A549 (cell line): ENCODE measurements at regions not wholly inside any gene's neighbourhood (a gene's known extent, or its start where the extent isn't known, plus 50 kb on each side); places are given as distances from the start of the nearest gene placed in this dataset.

Experiments used
- ATAC-seq, 2 experiments: fragments of 200-7000 bp in 1 of 2; fragments of >200 bp in 1 of 2; cut with Nextera tagmentation in 1 of 2; cut with Tn5 transposase in 1 of 2; 3 replicates each; pipeline versions ENCODE4 v1.8.0 to v1.9.1; 2018 to 2020; ENCODE audit warnings: mild to moderate bottlenecking in 1 of 2, moderate library complexity in 1 of 2
- CTCF ChIA-PET: fragments of 300-600 bp; sonication (Branson Sonifier 250); formaldehyde crosslinking; extraction: SDS; loops from one replicate; lab custom pipeline; 2021; ENCODE audit warnings: antibody characterized with exemption, inconsistent platforms; lab: Yijun Ruan, JAX
- POLR2A ChIA-PET: fragments of 350-600 bp; formaldehyde crosslinking; extraction: SDS; loops from one replicate; lab custom pipeline; 2021; ENCODE audit warnings: antibody characterized with exemption, inconsistent platforms; lab: Yijun Ruan, JAX
- DNase-seq, 2 experiments: peaks; one replicate each; pipeline versions ENCODE4 v3.0.0 to v3.0.0-alpha.2; 2011 to 2016; ENCODE audit warnings: low read depth in 1 of 2, low spot score in 1 of 2
- FAIRE-seq: peaks from 2 replicates; lab custom pipeline; 2011; peaks lifted over from hg19 to GRCh38; lab: Jason Lieb, UNC
- H3K27ac ChIP-seq, 2 experiments: fragments of >200 bp; sonication (Bioruptor Twin); formaldehyde crosslinking; 3 replicates each; pipeline ENCODE4 v1.5.1; 2016 to 2017
- H3K4me1 ChIP-seq: fragments of >200 bp; sonication (Bioruptor Twin); formaldehyde crosslinking; 3 replicates; pipeline ENCODE4 v1.6.1; 2016
- H3K4me2 ChIP-seq: fragments of >200 bp; sonication (Bioruptor Twin); formaldehyde crosslinking; 3 replicates; pipeline ENCODE4 v1.6.1; 2016
- H3K4me3 ChIP-seq: fragments of >200 bp; sonication (Bioruptor Twin); formaldehyde crosslinking; 3 replicates; pipeline ENCODE4 v1.5.1; 2016
- H3K9me3 ChIP-seq: fragments of >200 bp; sonication (Bioruptor Twin); formaldehyde crosslinking; 3 replicates; pipeline ENCODE4 v1.6.1; 2016
- CHD4 ChIP-seq: fragments of 200-600 bp; sonication (generic); IDR thresholded peaks from 2 replicates; pipeline ENCODE4 v1.6.1; 2016; ENCODE audit warnings: antibody characterized with exemption, mild to moderate bottlenecking, borderline replicate concordance
- EHF ChIP-seq: fragments of 250-450 bp; sonication (Bioruptor Pico); IDR thresholded peaks from 2 replicates; pipeline ENCODE4 v1.5.0; 2020; ENCODE audit warnings: mild to moderate bottlenecking
- EP300 ChIP-seq, 2 experiments: fragments of >200 bp; sonication (Bioruptor Twin); formaldehyde crosslinking; IDR thresholded peaks; 2 replicates in 1 of 2; 3 replicates in 1 of 2; pipeline ENCODE4 v1.6.1; 2016 to 2017
- FOSB ChIP-seq: fragments of 250-450 bp; sonication (Bioruptor Pico); IDR thresholded peaks from 2 replicates; pipeline ENCODE4 v1.5.0; 2020; ENCODE audit warnings: mild to moderate bottlenecking, moderate library complexity
- FOXS1 ChIP-seq: fragments of 250-450 bp; sonication (Bioruptor Pico); IDR thresholded peaks from 2 replicates; pipeline ENCODE4 v1.5.0; 2020; ENCODE audit warnings: mild to moderate bottlenecking, moderate library complexity
- HEYL ChIP-seq: fragments of 250-450 bp; sonication (Bioruptor Pico); IDR thresholded peaks from 2 replicates; pipeline ENCODE4 v1.8.0; 2021; ENCODE audit warnings: mild to moderate bottlenecking, moderate library complexity
- HOXA7 ChIP-seq: fragments of 250-450 bp; sonication (Bioruptor Pico); IDR thresholded peaks from 2 replicates; pipeline ENCODE4 v1.5.0; 2020; ENCODE audit warnings: mild to moderate bottlenecking, moderate library complexity
- HOXB13 ChIP-seq: fragments of 250-450 bp; sonication (Bioruptor Pico); IDR thresholded peaks from 2 replicates; pipeline ENCODE4 v1.5.0; 2020; ENCODE audit warnings: low read depth, mild to moderate bottlenecking, moderate library complexity
- KDM1A ChIP-seq: fragments of 200-600 bp; sonication (generic); IDR thresholded peaks from 2 replicates; pipeline ENCODE4 v1.6.1; 2016; ENCODE audit warnings: low read depth, mild to moderate bottlenecking
- MAFK ChIP-seq: fragments of 450-650 bp; IDR thresholded peaks from 2 replicates; pipeline ENCODE4 v1.6.1; 2014; ENCODE audit not compliant: partially characterized antibody
- PHF8 ChIP-seq: fragments of 200-600 bp; sonication (generic); IDR thresholded peaks from 2 replicates; pipeline ENCODE4 v1.6.1; 2016; ENCODE audit warnings: low read depth, mild to moderate bottlenecking, antibody characterized with exemption, moderate library complexity, borderline replicate concordance
- RAD21 ChIP-seq, 2 experiments: fragments of >200 bp in 1 of 2; sonication (Bioruptor Twin) in 1 of 2; formaldehyde crosslinking in 1 of 2; IDR thresholded peaks in 1 of 2; conservative IDR thresholded peaks in 1 of 2; 2 replicates in 1 of 2; 3 replicates in 1 of 2; pipeline ENCODE4 v1.6.1; 2012 to 2018; ENCODE audit warnings: inconsistent platforms in 1 of 2
- REST ChIP-seq: fragments of 200-600 bp; sonication (generic); IDR thresholded peaks from 2 replicates; pipeline ENCODE4 v1.6.1; 2016; ENCODE audit warnings: antibody characterized with exemption, mild to moderate bottlenecking, moderate library complexity
- RFX5 ChIP-seq: fragments of 450-650 bp; IDR thresholded peaks from 2 replicates; pipeline ENCODE4 v1.7.1; 2014; ENCODE audit warnings: antibody characterized with exemption, mild to moderate bottlenecking, moderate library complexity
- ZC3H11A ChIP-seq: fragments of 450-650 bp; IDR thresholded peaks from 2 replicates; pipeline ENCODE4 v1.6.1; 2014; ENCODE audit warnings: antibody characterized with exemption, mild to moderate bottlenecking
- WGBS: methylation state at CpG from one replicate; pipeline ENCODE4 v1.1.6; 2017; ENCODE audit errors: missing lambda C conversion rate; 5-methylcytosine and 5-hydroxymethylcytosine counted together
- TF ChIP-seq, protein P1 (sequence below): fragments of >200 bp; sonication (Bioruptor Twin); formaldehyde crosslinking; IDR thresholded peaks from 3 replicates; pipeline ENCODE4 v1.5.1; 2016

DNA sequence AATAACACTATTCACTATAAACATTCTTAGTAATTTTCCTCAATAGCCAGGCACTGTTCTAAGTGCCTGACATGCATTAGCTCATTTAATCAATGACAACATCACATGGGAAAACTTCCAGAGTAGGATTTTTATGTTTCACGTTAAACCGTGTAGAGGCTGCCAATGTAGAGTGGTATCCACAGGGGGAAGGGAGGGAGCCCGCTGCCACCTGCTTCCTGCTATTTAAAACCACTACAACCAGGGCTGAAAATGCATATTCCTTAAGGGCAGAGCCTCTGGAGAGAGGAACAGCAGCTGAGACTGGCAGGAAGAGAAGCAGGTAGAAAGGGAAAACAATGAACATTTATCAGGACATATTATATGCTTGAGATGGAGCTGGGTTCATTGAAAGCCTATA is 684.3 kb upstream of the AUTS2 start:
- H3K27ac ChIP-seq, result no peak overlapping the region
- ATAC-seq (no peak), FAIRE-seq (no peak), DNase-seq (no peak)
- H3K4me2 ChIP-seq, result no peak overlapping the region
- no peak overlapping the region for H3K4me3 ChIP-seq
- TF ChIP-seq, protein P1, sequence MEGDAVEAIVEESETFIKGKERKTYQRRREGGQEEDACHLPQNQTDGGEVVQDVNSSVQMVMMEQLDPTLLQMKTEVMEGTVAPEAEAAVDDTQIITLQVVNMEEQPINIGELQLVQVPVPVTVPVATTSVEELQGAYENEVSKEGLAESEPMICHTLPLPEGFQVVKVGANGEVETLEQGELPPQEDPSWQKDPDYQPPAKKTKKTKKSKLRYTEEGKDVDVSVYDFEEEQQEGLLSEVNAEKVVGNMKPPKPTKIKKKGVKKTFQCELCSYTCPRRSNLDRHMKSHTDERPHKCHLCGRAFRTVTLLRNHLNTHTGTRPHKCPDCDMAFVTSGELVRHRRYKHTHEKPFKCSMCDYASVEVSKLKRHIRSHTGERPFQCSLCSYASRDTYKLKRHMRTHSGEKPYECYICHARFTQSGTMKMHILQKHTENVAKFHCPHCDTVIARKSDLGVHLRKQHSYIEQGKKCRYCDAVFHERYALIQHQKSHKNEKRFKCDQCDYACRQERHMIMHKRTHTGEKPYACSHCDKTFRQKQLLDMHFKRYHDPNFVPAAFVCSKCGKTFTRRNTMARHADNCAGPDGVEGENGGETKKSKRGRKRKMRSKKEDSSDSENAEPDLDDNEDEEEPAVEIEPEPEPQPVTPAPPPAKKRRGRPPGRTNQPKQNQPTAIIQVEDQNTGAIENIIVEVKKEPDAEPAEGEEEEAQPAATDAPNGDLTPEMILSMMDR, result no peak
- no peak for TF ChIP-seq MAFK
- no peak for TF ChIP-seq REST
- no peak for TF ChIP-seq FOXS1 (CRISPR knock-in tag)
- no peak for TF ChIP-seq EP300 (IDR thresholded peaks at IDR 0.05)
- TF ChIP-seq CHD4, result no peak
- POLR2A ChIA-PET, result no interaction called here
- WGBS, result 39% methylated on average over 3 of the region's 3 CpGs
- H3K4me1 ChIP-seq, result no peaks in the 10 kb centered on the region
- peaks cover 40% of the 10 kb centered on the region for H3K9me3 ChIP-seq
- CTCF ChIA-PET, result no interaction called here

DNA sequence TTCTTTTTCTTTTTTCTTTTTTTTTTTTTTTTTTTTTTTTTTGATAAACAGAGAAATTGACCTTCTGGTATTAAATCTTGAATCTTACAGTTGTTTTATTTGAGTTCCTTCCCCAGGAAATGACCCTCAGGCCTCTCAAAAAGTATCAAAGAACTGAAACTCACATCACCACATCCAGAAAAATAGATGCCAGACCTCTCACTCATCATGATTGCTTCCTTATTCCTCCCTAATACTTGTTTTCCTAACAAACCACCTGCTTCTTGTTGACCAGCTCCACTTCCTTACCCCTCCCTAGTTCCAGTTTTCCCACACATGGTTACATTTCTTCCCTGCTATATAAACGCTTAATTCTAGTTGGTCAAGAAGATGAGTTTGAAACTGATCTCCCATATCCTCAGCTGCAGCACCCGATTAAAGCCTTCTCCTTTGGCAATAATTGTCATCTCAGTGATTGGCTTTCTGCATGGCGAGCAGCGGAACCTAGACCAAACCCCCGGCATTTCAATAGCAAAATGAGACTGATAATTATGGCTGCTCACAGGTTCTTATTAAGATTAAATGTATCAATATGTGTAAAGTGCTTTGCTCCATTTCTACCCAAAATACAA is 681.1 kb upstream of the AUTS2 start:
- TF ChIP-seq ZC3H11A, result no peak
- no peak for TF ChIP-seq EHF (CRISPR knock-in tag)
- no peak for TF ChIP-seq PHF8
- no peak for TF ChIP-seq FOSB (CRISPR knock-in tag)
- TF ChIP-seq HEYL (CRISPR knock-in tag), result no peak
- no peak for TF ChIP-seq MAFK
- no peak for TF ChIP-seq RAD21 (conservative IDR thresholded peaks at IDR 0.05 in 1 of 2, IDR thresholded peaks at IDR 0.05 in 1 of 2)
- TF ChIP-seq HOXA7 (CRISPR knock-in tag), result no peak
- CTCF ChIA-PET, result no interaction called here
- POLR2A ChIA-PET, result no interaction called here
- FAIRE-seq, result no peak
- 3% methylated on average over 5 of the region's 5 CpGs for WGBS
- no peak for ATAC-seq
- no peak overlapping the region for H3K4me2 ChIP-seq
- no peaks in the 10 kb centered on the region for H3K4me1 ChIP-seq
- peaks cover 27% of the 10 kb centered on the region for H3K9me3 ChIP-seq
- no peak overlapping the region for H3K27ac ChIP-seq
- H3K4me3 ChIP-seq, result no peak overlapping the region
- DNase-seq, result no peak

GRCh38 chr7:68918621-68919020 is 679.7 kb upstream of the AUTS2 start:
- ChIA-PET CTCF (no interaction called here), POLR2A (no interaction called here)
- peaks cover 26% of the 10 kb centered on the region for H3K9me3 ChIP-seq
- DNase-seq, result no peak
- FAIRE-seq, result no peak
- 55% methylated on average over 2 of the region's 2 CpGs for WGBS
- no peaks in the 10 kb centered on the region for H3K4me1 ChIP-seq
- no peak overlapping the region for H3K4me3 ChIP-seq
- TF ChIP-seq KDM1A, result no peak
- no peak for TF ChIP-seq MAFK
- no peak for TF ChIP-seq RFX5
- TF ChIP-seq EP300 (IDR thresholded peaks at IDR 0.05), result no peak
- no peak for TF ChIP-seq HOXB13
- no peak overlapping the region for H3K4me2 ChIP-seq
- no peak for ATAC-seq
- no peak overlapping the region for H3K27ac ChIP-seq
